WTC11 (cell line): ENCODE measurements at regions not wholly inside any gene's neighbourhood (a gene's known extent, or its start where the extent isn't known, plus 50 kb on each side); places are given as distances from the start of the nearest gene placed in this dataset.

ENCODE experiments used
- ATF3 ChIP-seq: sonication (generic); formaldehyde crosslinking; conservative IDR thresholded peaks from 2 replicates; pipeline ENCODE4 v1.8.1; 2022; ENCODE audit warnings: mild to moderate bottlenecking, missing genetic modification reagents
- CTCF ChIP-seq: fragments of 200-600 bp; IDR thresholded peaks from 2 replicates; pipeline ENCODE4 v1.8.0; 2022; ENCODE audit warnings: antibody characterized with exemption
- IRF1 ChIP-seq: sonication (generic); formaldehyde crosslinking; IDR thresholded peaks from 2 replicates; pipeline ENCODE4 v1.8.0; 2023; ENCODE audit warnings: missing genetic modification reagents
- PREB ChIP-seq: sonication (generic); formaldehyde crosslinking; IDR thresholded peaks from 2 replicates; pipeline ENCODE4 v1.8.1; 2022; ENCODE audit warnings: mild to moderate bottlenecking, missing genetic modification reagents, moderate library complexity, borderline replicate concordance
- RELA ChIP-seq: sonication (generic); formaldehyde crosslinking; IDR thresholded peaks from 2 replicates; pipeline ENCODE4 v1.8.1; 2022; ENCODE audit warnings: missing genetic modification reagents, mild to moderate bottlenecking, borderline replicate concordance
- SMAD3 ChIP-seq: sonication (generic); formaldehyde crosslinking; IDR thresholded peaks from 2 replicates; pipeline ENCODE4 v1.8.0; 2022; ENCODE audit warnings: missing genetic modification reagents, mild to moderate bottlenecking, borderline replicate concordance
- TCF7 ChIP-seq: sonication (generic); formaldehyde crosslinking; IDR thresholded peaks from 2 replicates; pipeline ENCODE4 v1.8.0; 2022; ENCODE audit warnings: mild to moderate bottlenecking, low read depth, missing genetic modification reagents, moderate library complexity
- USF1 ChIP-seq: sonication (generic); formaldehyde crosslinking; IDR thresholded peaks from 2 replicates; pipeline ENCODE4 v1.8.0; 2022; ENCODE audit warnings: mild to moderate bottlenecking, missing genetic modification reagents
- USF2 ChIP-seq: sonication (generic); formaldehyde crosslinking; IDR thresholded peaks from 2 replicates; pipeline ENCODE4 v1.8.1; 2023; ENCODE audit warnings: mild to moderate bottlenecking, missing genetic modification reagents, moderate library complexity
- ZNF416 ChIP-seq: fragments of 250-450 bp; sonication (Bioruptor Pico); IDR thresholded peaks from 2 replicates; pipeline ENCODE4 v1.9.0; 2021; ENCODE audit warnings: mild to moderate bottlenecking, inconsistent platforms

GRCh38 chr12:130280742-130281141 lies 56.9 kb upstream of the PIWIL1 start:
- no peak for TF ChIP-seq USF1 (CRISPR knock-in tag)
- no peak for TF ChIP-seq CTCF
- TF ChIP-seq RELA (CRISPR knock-in tag): no peak
- no peak for TF ChIP-seq ATF3 (CRISPR knock-in tag)
- TF ChIP-seq ZNF416: no peak
- no peak for TF ChIP-seq IRF1 (CRISPR knock-in tag)
- no peak for TF ChIP-seq USF2 (CRISPR knock-in tag)
- no peak for TF ChIP-seq PREB (CRISPR knock-in tag)
- no peak for TF ChIP-seq SMAD3 (CRISPR knock-in tag)
- TF ChIP-seq TCF7: no peak
